ENCODE measurements at regions not wholly inside any gene's neighbourhood (a gene's known extent, or its start where the extent isn't known, plus 50 kb on each side); places are given as distances from the start of the nearest gene placed in this dataset.

DNA sequence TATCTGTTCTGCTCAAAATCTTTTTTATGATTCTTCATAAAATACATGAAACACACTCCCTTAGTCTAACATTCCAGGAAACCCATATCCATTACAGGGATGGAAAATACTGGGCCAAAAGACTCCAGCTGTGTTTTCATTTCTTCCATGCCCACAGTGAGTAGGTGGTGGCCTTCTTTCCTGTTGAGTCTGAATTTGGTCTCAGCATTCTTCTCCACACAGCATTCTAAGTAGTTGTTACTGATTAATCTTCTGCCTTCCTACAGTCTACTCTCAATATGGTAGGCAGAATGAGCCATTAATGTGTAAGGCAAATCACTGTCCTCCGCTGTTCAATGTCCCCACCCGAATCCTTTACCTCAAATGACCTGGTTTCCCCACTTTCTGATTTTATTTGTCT lies 370.6 kb upstream of the RPS6KA3 start:
- ChIA-PET POLR2A (no interaction called here), CTCF (ENCODE audit: unreplicated experiment) (no interaction called here)
- intact Hi-C loops (cut with micrococcal nuclease; ENCODE audit: unreplicated experiment): no loop called here
- no peak overlapping the region for H3K4me2 ChIP-seq (ENCODE audit: low read length)
- no peak for DNase-seq (ENCODE audit: low spot score)
- H3K36me3 ChIP-seq (ENCODE audit: insufficient read depth, low read length): no peaks in the 10 kb centered on the region
- no peak overlapping the region for H2AFZ ChIP-seq (ENCODE audit: low read length)
- H3K4me1 ChIP-seq (ENCODE audit: insufficient read depth, low read length, poor library complexity, severe bottlenecking): no peaks in the 10 kb centered on the region
- no peak overlapping the region for H3K4me3 ChIP-seq (ENCODE audit: low read depth, low read length, poor library complexity, severe bottlenecking)
- no peaks in the 10 kb centered on the region for H4K20me1 ChIP-seq (ENCODE audit: insufficient read depth, low read length)
- no TSS peak for BruUV-seq (replicated peaks)
- TF ChIP-seq EZH2phosphoT487 (IDR thresholded peaks at IDR 0.05; ENCODE audit: borderline replicate concordance, low read depth, low read length) (no peak), CTCF (conservative IDR thresholded peaks at IDR 0.05; ENCODE audit: low read length) (no peak)
- no peak overlapping the region for H3K27ac ChIP-seq (ENCODE audit: low read depth, low read length, poor library complexity, severe bottlenecking)
- H3K79me2 ChIP-seq (ENCODE audit: insufficient read depth, low read depth, low read length): no peaks in the 10 kb centered on the region
- no peaks in the 10 kb centered on the region for H3K9me2 ChIP-seq (ENCODE audit: insufficient read depth, low read length)
- H3K9me3 ChIP-seq (ENCODE audit: low read length): no peaks in the 10 kb centered on the region

DNA sequence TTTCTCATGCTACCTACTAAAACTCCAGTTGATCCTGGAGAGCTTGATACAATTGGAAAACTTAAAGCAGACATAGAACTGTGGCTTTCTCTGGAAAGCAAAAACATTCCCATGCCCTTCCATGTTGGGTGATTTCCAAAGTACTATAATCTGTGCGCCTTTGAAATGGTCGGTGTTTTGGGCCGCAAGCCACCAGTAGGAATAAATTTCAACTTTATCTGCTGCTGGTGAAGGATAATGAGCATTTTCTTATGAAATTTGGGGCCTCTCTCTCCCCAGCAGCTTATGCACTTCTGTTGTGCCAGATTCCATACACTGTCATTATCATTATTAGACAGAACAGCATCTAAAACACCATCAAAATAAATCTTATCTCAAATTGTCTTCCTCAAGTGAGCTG lies 366.7 kb upstream of the RPS6KA3 start:
- no peaks in the 10 kb centered on the region for H3K9me3 ChIP-seq (ENCODE audit: low read length)
- POLR2A ChIA-PET: no interaction called here
- H4K20me1 ChIP-seq (ENCODE audit: insufficient read depth, low read length): no peaks in the 10 kb centered on the region
- no peak overlapping the region for H3K4me3 ChIP-seq (ENCODE audit: low read depth, low read length, poor library complexity, severe bottlenecking)
- intact Hi-C loops (cut with micrococcal nuclease; ENCODE audit: unreplicated experiment): no loop called here
- BruUV-seq (replicated peaks): no TSS peak
- H3K4me1 ChIP-seq (ENCODE audit: insufficient read depth, low read length, poor library complexity, severe bottlenecking): no peaks in the 10 kb centered on the region
- DNase-seq (ENCODE audit: low spot score): no peak
- no peak overlapping the region for H2AFZ ChIP-seq (ENCODE audit: low read length)
- no peak overlapping the region for H3K27ac ChIP-seq (ENCODE audit: low read depth, low read length, poor library complexity, severe bottlenecking)
- H3K9me2 ChIP-seq (ENCODE audit: insufficient read depth, low read length): no peaks in the 10 kb centered on the region
- CTCF ChIA-PET (ENCODE audit: unreplicated experiment): no interaction called here
- no peaks in the 10 kb centered on the region for H3K79me2 ChIP-seq (ENCODE audit: insufficient read depth, low read depth, low read length)
- no peak overlapping the region for H3K4me2 ChIP-seq (ENCODE audit: low read length)
- no peak for TF ChIP-seq CTCF (conservative IDR thresholded peaks at IDR 0.05; ENCODE audit: low read length)
- TF ChIP-seq EZH2phosphoT487 (IDR thresholded peaks at IDR 0.05; ENCODE audit: borderline replicate concordance, low read depth, low read length): no peak
- H3K36me3 ChIP-seq (ENCODE audit: insufficient read depth, low read length): no peaks in the 10 kb centered on the region

DNA sequence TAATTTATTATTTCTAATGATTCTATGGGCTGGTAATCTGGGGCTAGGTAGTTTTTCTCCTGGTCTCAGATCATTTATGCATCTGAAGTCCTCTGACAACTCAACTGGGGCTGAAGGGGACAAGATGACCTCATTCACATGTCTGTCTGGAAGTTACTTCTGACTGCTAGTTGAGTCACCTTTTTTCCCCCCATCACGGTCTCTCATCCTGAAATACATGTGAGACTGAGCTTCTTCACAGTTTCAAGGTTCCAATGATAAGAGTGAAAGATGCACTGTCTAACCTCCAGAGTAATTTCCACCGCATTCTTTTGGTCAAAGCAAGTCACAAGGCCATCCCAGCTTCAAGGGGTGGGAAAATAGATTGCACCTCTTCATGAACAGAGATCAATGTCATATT lies 356.7 kb upstream of the RPS6KA3 start:
- intact Hi-C loops (cut with micrococcal nuclease; ENCODE audit: unreplicated experiment): no loop called here
- Histone ChIP-seq H3K27ac (ENCODE audit: low read depth, low read length, poor library complexity, severe bottlenecking) (no peak overlapping the region), H4K20me1 (ENCODE audit: insufficient read depth, low read length) (no peaks in the 10 kb centered on the region), H2AFZ (ENCODE audit: low read length) (no peak overlapping the region), H3K36me3 (ENCODE audit: insufficient read depth, low read length) (no peaks in the 10 kb centered on the region), H3K4me1 (ENCODE audit: insufficient read depth, low read length, poor library complexity, severe bottlenecking) (no peaks in the 10 kb centered on the region), H3K9me3 (ENCODE audit: low read length) (no peaks in the 10 kb centered on the region), H3K9me2 (ENCODE audit: insufficient read depth, low read length) (no peaks in the 10 kb centered on the region), H3K4me3 (ENCODE audit: low read depth, low read length, poor library complexity, severe bottlenecking) (no peak overlapping the region), H3K4me2 (ENCODE audit: low read length) (no peak overlapping the region), H3K79me2 (ENCODE audit: insufficient read depth, low read depth, low read length) (no peaks in the 10 kb centered on the region)
- TF ChIP-seq EZH2phosphoT487 (IDR thresholded peaks at IDR 0.05; ENCODE audit: borderline replicate concordance, low read depth, low read length): no peak
- TF ChIP-seq CTCF (conservative IDR thresholded peaks at IDR 0.05; ENCODE audit: low read length): no peak
- ChIA-PET CTCF (ENCODE audit: unreplicated experiment) (no interaction called here), POLR2A (interaction anchor here (0.6 kb wide), 1 partner anchor 813 kb away, joined by 3 read pairs; no protein-coding TSS in a partner anchor)
- no TSS peak for BruUV-seq (replicated peaks)
- DNase-seq (ENCODE audit: low spot score): no peak
